GM12873 (cell line): ENCODE measurements at regions not wholly inside any gene's neighbourhood (a gene's known extent, or its start where the extent isn't known, plus 50 kb on each side); places are given as distances from the start of the nearest gene placed in this dataset.

Experiments used
- CTCF ChIP-seq: IDR thresholded peaks from 2 replicates; pipeline ENCODE4 v1.5.1; 2012; ENCODE audit warnings: low read depth, mild to moderate bottlenecking, moderate library complexity, low read length, control low read depth; ENCODE audit not compliant: insufficient read depth; ENCODE audit errors: missing control alignments

GRCh38 chr7:10793995-10794775 lies 179.5 kb upstream of the PHF14 start:
- TF ChIP-seq CTCF, result no peak

- no peak for TF ChIP-seq CTCF
Observed at GRCh38 chr7:10797157-10797556, 176.5 kb upstream of the PHF14 start.

- no peak for TF ChIP-seq CTCF
Observed at GRCh38 chr7:10798044-10798443, 175.6 kb upstream of the PHF14 start.

- no peak for TF ChIP-seq CTCF
Observed at GRCh38 chr7:10799475-10799874, 174.2 kb upstream of the PHF14 start.

- no peak for TF ChIP-seq CTCF
Observed at GRCh38 chr7:10802011-10802410, 171.7 kb upstream of the PHF14 start.

GRCh38 chr7:10802526-10802925 lies 171.1 kb upstream of the PHF14 start:
- TF ChIP-seq CTCF, result no peak

GRCh38 chr7:10803720-10804119 lies 170.0 kb upstream of the PHF14 start:
- no peak for TF ChIP-seq CTCF

- TF ChIP-seq CTCF, result no peak
Observed at GRCh38 chr7:10804770-10805169, 168.9 kb upstream of the PHF14 start.
